DMS 273 (cell line): ENCODE measurements at regions not wholly inside any gene's neighbourhood (a gene's known extent, or its start where the extent isn't known, plus 50 kb on each side); places are given as distances from the start of the nearest gene placed in this dataset.
A peak's percentile ranks its signal among the peaks of the same experiment; 100 is the strongest.

Source experiments
- DNase-seq: peaks from one replicate; lab custom pipeline; 2025; ENCODE audit not compliant: unreplicated experiment; lab: John Stamatoyannopoulos, UW

- peak; percentile 94 for DNase-seq
Measured at GRCh38 chr1:224564454-224565084, 51.5 kb upstream of the CNIH3 start.

GRCh38 chr1:224565186-224565585, 50.9 kb upstream of the CNIH3 start:
- DNase-seq: peak; percentile 48

- DNase-seq: peak; percentile 48
Measured at GRCh38 chr1:224565611-224566406, 50.3 kb upstream of the CNIH3 start.
